PC-3 (cell line): ENCODE measurements at regions not wholly inside any gene's neighbourhood (a gene's known extent, or its start where the extent isn't known, plus 50 kb on each side); places are given as distances from the start of the nearest gene placed in this dataset.

Experiments used
- EZH2 ChIP-seq: fragments of 300-600 bp; sonication (generic); IDR thresholded peaks from one replicate; pipeline ENCODE4 v1.6.1; 2017; ENCODE audit warnings: antibody characterized with exemption, mild to moderate bottlenecking, low read length; ENCODE audit not compliant: unreplicated experiment
- EZH2phosphoT487 ChIP-seq: fragments of 300-600 bp; sonication (generic); IDR thresholded peaks from 2 replicates; pipeline ENCODE4 v1.6.1; 2018; ENCODE audit warnings: mild to moderate bottlenecking, antibody characterized with exemption, low read length, borderline replicate concordance
- TF ChIP-seq, protein P1 (sequence below): fragments of 300-600 bp; sonication (generic); conservative IDR thresholded peaks from 2 replicates; pipeline ENCODE4 v1.5.1; 2017; ENCODE audit warnings: antibody characterized with exemption, low read depth, mild to moderate bottlenecking, low read length

DNA sequence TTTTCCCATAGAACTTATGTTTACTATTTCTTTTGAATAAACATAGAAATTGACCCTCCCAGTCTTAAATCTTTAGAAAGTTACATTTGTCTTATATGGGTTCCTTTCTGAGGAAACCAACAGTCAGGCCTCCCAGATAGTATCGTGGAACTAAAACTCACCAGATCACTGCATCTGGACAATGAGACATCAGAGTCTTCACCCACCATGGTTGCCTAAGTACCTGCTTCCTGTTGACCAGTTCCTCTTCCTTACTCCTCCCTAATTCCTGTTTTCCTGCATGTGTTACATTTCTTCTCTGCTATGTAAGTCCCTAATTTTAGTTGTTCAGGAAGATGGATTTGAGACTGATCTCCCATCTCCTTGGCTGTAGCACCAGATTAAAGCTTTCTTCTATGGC is 462.2 kb downstream of the DIRAS2 start:
- TF ChIP-seq EZH2, result no peak
- TF ChIP-seq, protein P1, sequence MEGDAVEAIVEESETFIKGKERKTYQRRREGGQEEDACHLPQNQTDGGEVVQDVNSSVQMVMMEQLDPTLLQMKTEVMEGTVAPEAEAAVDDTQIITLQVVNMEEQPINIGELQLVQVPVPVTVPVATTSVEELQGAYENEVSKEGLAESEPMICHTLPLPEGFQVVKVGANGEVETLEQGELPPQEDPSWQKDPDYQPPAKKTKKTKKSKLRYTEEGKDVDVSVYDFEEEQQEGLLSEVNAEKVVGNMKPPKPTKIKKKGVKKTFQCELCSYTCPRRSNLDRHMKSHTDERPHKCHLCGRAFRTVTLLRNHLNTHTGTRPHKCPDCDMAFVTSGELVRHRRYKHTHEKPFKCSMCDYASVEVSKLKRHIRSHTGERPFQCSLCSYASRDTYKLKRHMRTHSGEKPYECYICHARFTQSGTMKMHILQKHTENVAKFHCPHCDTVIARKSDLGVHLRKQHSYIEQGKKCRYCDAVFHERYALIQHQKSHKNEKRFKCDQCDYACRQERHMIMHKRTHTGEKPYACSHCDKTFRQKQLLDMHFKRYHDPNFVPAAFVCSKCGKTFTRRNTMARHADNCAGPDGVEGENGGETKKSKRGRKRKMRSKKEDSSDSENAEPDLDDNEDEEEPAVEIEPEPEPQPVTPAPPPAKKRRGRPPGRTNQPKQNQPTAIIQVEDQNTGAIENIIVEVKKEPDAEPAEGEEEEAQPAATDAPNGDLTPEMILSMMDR, result no peak
- TF ChIP-seq EZH2phosphoT487, result no peak
